RCC 7860 (cell line): ENCODE measurements at regions not wholly inside any gene's neighbourhood (a gene's known extent, or its start where the extent isn't known, plus 50 kb on each side); places are given as distances from the start of the nearest gene placed in this dataset.

Source experiments
- DNase-seq: peaks from one replicate; pipeline ENCODE4 v3.0.0-alpha.2; 2015; ENCODE audit warnings: low spot score
- FAIRE-seq: peaks from 2 replicates; lab custom pipeline; 2012; peaks lifted over from hg19 to GRCh38; lab: Jason Lieb, UNC

DNA sequence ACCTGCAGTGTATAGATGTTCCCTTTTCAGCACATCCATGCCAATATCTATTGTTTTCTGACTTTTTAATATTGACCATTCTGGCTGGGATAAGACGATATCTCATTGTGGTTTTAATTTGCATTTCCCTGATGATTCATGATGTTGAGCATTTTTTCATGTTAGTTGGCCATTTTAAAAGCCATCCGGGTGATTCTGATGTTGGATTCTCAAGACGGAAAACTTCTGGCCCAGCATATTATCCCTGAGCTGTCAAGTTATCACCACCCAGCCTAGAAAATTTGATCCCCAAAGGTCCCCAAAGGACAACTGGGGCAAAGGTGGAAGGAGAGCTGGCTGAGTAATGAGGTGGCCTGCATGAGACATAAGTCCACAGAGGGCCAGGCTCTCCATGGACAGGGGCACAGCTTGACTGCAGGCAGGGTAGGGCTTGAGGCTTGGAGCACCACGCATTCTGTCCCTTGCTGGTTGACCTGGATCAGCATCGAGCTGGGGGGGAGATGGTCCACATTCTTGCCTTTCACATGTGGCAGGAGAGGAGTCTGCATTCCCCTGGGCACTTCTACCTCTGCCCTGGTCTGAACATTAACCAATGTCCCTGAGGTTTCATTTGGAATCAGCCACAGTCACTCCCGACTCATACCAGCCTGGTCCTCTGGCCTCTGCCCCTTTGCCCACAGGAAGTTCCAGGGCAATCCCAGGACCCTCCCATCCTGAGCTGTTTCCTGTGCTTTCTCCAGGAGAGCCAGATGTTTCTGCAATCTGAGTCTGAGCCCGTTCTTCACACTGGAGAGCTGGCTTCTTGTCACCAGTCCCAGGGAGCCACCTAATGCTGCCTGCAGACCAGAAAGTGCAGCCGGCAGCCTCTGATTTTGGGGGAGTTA is 69.2 kb downstream of the ISG20 start:
- FAIRE-seq (no peak), DNase-seq (peak; percentile 41)

DNA sequence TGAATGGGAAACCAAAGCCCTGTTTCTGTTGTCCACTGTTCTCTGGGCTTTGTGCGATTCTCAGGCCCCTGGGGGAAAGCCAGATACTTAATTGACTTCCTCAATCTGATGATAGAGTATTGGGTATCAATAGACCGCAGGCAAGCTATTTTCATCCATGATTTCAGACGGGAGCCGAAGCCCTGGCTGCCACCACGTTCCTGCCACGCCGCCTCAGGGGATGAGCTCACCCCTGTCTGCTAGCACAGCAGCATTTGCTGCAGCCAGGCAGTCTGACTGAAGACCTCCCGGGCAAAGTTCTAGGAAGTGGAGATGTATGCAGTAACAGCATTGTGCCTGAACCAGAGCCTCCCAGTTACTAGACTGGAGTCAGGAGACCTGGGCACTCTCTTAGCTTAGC is 69.8 kb downstream of the ISG20 start:
- FAIRE-seq (no peak), DNase-seq (peak; percentile 15)

DNA sequence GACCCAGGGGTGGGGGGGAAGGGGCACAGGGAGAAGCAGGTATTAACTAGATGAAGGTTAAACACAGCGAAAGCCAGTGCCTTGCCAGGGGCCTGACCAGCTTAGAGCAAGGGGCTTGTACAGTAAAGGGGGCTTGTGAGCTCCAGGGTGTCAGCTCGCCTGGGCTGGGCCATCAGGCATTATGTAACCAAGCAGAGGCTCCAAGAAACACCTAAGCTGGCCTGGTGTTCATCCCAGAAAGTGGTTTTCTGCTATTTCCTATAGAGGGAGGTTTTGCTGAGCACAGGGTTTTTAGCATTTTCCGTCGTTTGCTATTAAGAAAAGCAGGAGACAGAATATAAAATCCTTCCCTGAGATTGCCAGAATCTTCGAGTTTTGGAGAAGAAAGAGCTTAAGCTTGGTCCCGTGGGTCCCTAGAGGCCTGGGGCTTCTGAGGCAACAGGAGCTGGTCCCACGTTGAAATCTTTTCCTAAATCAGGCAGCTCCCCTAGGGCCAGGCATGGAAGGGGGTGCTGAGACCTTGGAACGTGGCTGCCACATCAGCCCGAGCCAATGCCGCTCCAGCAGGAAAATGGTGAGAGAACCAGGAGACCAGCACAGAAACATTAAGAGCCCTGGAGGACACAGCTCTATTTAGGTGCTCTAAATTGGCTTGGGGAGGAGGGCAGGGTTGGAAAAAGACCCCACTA is 71.4 kb downstream of the ISG20 start:
- no peak for FAIRE-seq
- no peak for DNase-seq

DNA sequence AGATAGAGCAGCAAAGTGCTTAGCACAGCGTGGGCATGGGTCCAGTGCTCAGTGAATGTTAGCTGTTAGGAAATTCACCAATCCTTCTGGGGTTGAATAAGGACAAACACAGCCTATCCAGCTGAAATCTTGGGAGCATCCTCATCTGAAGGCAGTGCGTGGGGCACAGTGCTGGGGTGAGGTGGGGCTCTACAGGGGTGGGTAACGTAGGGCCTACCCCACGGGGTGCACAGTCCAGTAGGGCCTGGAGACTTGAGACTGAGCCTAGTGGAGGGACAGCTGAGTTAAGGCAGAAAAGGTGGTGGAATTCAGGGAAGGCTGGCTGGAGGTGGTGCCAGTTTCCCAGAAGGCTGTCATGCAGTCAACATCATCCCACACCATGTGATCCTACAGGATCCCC is 73.0 kb downstream of the ISG20 start:
- DNase-seq = no peak
- no peak for FAIRE-seq

DNA sequence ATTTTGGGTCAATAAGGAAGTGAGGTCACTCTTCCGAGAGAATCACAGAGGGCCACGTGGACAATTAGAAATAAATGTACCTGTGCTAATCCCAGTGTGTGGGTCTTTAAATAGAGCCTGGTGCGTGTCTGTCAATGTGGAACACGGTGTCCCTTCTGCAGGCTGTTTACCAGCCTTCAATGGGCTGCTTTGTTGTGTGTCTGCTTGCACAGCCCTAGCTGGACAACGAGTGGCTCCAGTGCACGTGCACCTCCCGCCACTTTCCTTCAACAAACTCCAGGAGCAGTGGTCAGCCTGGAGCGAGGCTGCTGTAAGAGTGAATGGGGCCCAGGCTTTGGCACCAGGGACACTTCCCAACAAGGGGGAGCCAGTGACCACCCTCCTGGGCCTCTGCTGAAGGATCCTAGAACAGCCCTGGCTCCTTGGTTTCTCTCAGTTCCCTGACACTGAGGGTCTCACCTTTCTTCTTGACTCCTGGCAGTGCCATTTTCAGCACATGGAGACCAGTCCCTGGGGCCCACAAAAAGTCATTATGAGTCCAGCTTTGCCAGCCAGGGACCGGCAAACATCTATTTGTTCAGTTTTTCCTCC is 76.1 kb downstream of the ISG20 start:
- no peak for FAIRE-seq

DNA sequence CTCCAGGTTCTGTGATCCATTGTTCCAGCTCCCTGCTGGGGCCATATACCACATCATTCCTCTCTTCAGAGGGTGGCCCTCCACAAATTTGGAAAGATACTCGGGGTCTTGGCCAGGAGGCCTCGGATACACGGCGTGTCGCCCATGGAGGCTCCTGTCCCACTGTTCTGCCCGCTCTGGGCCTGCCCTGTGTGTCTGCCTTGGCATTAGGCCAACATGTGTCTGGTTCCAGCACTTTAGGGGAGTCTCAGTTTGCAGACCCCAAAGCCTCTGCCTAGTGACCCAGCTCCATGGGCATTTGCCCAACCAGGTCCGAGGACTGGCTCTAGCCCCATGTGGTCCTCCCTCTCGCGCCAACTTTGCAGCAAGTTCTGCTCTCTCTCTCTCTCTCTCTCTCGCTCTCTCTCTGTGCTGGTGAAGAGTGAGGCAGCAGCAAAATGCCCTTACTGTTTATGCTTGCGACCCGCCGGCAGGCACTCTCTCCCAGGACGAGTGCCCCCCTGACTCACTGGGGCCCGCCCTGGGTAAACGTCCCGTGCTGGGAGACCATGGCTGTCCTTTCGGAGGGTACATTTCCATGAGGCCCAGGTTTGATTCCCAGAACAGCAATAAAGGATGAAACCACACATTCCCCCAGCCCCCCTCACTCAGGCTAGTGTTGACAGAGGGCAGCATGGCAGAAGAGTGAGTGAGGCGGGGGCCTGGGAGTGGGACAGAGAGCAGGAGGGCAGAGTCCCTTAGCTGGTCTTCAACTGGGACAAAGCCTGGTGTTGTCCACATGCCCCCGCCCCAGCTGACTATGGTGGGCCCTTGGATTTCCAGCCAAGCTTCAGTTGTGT is 77.9 kb downstream of the ISG20 start:
- FAIRE-seq = no peak

More for the DNA sequence above, 76.1 kb downstream of the ISG20 start:
- DNase-seq = no peak

DNA sequence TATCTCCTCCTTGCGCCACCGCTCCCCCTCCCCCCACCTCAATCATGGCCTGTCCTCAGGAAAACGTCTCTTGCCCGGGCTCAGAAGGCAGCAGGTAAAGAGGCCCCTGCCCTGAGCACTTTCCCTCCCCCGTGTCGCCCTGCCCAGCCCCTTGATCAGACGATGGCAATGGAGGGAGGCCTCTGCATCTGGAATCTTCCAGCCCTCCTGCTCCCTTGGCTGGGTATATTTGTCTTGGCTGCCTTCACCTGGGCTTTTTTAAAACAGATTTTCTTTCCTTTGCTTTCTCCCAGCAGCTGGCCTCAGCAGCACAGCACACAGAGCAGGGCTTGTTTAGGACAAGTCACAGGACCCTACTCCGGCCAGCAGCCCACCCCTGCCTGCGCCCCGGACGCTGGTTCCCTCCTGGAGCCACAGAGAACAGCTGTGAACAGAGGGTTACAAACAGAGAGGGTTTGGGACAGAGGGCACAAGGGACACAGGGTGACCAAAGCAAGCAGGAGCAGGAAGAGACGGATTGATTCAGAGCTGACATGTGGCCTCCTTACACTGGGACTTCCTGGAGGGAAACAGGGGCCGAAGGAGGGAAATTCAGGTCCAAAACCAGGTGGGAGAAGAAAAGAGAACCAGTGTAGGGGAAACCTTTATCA is 78.7 kb downstream of the ISG20 start:
- FAIRE-seq (no peak), DNase-seq (no peak)

More for the DNA sequence above, 77.9 kb downstream of the ISG20 start:
- DNase-seq = no peak

DNA sequence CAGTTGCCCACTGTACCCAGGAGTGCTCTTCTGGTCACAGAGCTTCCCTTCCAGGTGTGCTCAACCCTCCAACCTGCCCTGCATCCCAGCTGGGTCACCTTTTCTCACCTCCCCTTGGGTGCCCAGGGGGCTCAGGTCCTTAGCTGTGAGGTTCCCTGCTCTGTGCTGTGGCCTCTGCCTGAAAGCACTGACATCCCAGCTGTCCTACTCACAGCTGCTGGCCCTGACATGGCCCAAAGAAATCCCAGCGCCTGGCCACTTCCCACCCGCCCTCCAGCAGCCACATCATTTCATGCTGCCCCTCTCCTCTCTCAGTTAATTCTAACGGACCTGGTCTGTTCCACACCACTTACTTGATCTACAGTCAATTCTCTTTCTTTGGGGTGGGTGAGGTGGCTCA is 79.9 kb downstream of the ISG20 start:
- DNase-seq = no peak
- FAIRE-seq = no peak

DNA sequence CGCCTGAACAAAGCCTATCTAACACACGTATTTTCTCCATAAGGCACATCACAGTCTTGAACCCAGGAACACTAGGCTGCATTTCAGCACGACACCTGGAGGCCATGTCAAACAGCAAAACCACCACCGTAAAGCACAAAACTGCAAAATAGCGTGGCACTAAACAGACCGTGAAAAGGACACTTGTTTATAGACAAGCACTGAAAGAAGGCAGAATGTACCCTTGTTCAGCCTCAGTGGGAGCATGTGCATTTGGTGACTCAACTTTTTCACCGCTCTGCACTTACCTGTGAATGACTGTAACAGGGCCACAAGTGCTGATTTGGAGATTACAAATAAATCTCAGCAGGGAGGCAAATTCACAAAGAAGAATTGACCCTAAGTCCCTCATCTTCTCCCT is 80.8 kb downstream of the ISG20 start:
- DNase-seq = no peak
- no peak for FAIRE-seq

DNA sequence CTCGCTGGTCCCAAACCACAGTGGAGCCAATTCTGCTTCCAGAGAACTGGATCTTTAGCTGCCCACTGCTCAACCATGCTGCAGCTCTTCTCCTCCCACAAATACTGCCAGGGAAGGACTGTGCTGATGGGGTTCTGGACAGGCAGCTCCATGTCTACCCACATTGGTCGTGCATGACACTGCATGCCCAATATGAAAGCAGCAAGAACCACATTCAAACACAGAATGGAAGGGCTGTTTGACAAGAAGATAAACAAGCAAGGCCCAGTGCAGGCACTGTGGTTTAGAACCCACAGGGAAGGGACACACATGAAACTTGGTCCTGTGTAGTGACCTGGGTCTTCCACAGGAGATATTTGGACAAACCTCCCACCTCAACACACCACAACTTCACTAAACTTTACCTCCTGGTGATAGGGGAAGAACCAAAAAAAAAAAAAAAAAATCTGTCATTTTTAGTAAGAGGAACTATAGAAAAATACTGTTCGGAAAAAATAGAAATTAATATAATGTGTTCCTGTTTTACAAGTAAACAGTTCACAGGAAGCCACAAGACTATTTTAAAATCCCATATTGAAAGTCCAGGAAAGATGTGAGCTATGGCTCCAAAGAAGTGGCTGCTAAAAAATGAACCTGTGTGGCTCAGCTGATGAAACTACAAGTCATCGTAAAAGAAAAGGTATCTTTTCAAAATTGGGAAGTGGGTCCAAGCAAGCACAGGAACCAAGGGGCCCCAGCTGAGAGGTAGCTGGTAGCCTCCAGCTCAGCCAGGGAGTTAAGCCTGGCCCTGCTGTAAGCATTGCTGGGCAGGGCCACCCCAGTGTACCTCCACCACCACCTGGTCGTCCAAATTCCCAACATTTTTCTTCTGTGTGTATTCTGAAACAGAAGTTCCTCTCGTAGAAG is 77.7 kb upstream of the ACAN start:
- DNase-seq (no peak), FAIRE-seq (no peak)

DNA sequence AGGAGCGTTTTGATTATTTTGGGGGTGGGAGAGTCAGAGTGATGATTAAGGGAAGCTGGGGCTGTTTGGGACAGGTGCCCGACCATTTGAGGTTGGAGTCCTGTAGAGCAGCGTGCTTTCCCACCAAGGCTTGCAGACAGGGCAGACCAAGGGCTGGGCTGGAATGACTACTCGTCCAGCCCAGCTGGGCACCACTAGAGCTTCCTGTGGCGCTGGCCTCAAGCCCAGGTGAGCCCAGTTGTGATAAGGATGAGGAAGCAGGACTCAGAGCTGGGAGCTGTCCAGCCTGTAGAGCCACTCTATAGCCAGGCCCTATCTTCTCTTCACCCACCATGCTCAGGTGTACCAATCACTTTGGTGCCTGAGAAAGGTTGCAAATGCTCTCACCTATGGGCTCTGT is 75.8 kb upstream of the ACAN start:
- FAIRE-seq = no peak

DNA sequence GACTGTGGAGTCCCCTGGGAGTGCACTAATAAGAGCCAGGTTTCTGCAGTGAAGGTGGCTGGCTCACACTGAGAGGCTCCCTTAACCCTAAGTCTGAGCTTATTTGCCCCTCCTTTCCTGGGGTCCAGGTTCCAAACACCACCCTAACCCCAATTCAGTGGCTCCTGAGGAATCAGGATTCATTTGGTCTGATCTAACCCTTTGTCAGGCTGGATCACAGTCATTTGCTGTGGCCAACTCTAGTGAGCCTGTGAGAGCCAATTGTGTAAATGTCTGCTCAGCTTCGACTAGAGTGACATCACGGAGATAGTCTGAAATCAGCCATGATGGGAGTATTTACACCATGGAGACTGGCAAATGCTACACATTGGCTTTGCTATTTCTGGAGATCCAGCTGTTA is 73.7 kb upstream of the ACAN start:
- FAIRE-seq (no peak), DNase-seq (no peak)

More for the DNA sequence above, 75.8 kb upstream of the ACAN start:
- no peak for DNase-seq

DNA sequence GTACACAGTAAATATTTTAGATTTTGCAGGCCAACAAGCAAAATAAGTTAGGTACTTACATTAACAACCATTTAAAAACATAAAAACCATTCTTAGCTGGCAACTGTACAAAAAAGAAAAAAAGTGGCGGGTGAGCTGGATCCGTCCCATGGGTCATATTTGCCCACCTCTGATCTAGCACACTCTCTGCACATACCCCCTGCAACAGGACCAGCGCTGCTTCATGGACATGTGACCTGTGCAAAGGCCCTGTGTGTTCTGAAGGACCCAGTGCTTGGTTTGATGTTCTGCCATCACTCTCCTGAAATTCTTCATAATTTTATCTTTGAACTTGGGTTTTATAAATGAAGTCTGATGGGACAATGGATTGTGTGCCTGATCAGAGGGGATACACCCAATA is 72.5 kb upstream of the ACAN start:
- no peak for DNase-seq
- FAIRE-seq = no peak

DNA sequence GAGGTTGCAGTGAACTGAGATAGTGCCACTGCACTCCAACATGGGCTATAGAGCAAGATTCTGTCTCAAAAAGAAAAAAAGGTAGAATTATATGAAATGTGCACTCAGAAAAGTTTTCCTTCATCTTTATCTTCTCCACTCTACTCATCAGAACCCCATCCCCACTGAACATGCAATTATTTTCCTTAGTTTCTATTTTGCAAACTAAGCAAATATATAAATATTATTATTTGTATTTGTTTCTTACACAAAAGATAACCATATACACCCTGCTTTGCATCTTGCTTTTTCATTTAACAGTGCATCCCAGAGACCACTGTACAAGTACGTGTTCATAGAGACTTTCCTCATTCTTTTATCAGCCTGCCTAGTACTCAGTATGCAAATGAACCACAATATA is 68.0 kb upstream of the ACAN start:
- no peak for FAIRE-seq

DNA sequence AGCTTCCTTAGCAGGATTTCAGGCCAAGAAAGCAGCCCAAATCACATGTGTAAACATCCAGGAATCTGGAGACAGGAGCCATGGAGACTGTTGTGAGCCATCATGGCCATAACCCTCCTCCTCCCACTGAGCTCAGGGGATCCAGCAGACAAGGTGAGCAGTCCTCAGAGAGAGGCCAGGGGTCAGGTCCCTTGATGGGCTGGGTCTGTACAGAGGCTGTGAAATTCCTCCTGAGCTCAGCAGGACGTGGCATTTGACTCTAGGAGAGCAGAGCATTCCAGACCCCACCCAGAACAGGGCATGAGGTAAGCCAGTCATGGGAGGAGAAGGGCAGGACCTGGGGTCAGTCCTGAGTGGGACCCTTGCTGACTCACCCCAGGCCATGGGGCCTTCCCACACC is 67.0 kb upstream of the ACAN start:
- no peak for FAIRE-seq
- DNase-seq = no peak

More for the DNA sequence above, 68.0 kb upstream of the ACAN start:
- no peak for DNase-seq

DNA sequence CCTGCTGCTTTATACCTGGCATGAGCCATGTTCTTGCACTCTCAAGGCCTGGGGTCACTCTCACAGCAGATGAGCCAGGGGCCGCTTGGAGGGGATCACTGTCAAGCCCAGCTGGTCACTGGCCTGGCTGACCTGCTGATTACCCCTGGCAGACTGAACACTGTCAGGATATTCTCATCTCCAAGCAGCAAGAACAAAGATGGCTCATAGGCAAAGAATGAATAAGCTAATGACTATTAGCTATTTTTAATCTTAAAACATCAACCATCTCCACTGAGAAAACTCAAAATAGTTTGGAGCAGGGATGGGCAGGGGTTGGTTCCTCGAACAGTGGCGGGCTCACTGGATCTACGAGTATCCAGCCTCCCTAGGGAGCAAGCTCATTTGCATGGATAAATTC is 64.4 kb upstream of the ACAN start:
- FAIRE-seq = no peak
- no peak for DNase-seq

DNA sequence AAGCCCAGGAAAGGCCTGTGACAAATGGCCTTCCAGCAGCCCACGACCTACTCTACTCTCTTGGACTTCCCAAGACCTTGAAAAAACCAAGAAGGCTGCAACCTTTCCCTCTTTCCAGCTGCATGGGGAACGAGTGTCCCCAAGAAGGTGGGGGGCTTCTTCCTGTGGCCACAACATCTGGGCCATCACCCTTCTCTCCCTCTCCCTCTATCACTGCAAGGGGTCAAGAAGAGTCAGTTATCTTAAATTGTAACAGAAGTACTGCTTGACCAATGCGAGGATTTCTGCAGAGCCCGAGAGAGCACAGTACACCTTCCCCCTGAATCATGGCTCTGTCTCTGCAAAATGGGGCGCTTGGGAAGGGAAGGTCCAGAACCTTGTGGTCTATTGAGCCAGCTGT is 63.7 kb upstream of the ACAN start:
- no peak for DNase-seq
- FAIRE-seq = no peak

DNA sequence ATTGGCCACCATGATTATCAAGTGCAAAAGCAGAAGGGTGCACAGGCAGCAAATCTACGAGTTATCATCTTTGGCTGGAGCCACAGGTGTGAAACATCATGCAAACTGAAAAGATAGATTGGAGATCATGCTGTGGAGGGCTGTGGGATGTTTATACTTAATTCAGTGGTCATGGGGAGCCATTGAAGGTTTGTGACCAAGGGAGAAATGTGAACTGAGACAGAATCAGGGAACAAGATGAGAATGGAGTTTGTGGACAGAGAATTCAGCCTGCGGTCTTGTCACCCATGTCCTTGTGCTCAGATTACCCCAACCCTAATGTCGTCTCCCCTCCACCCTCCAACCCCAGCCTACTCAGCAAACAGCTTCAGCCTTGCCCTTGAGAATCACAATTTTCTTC is 62.9 kb upstream of the ACAN start:
- FAIRE-seq (no peak), DNase-seq (no peak)

DNA sequence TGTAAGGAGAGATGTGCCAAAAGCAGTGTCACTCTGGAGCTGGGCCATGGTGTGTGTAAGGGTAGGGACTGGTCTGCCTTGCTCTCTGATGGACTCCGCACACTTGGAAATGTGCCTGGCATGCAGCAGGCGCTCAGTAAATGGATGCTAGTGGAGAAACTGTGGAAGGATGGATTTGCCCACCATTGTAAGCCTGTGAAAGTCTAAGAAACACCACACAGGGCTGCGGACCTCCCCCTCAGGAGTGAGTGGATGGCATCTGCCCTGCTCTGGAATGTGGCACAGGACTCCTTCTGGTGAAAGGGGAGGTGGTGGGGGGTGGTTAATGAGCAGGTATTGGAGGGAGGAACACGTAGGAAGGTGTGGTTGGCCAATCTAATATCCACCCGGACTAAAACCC is 62.2 kb upstream of the ACAN start:
- FAIRE-seq = no peak
- no peak for DNase-seq

DNA sequence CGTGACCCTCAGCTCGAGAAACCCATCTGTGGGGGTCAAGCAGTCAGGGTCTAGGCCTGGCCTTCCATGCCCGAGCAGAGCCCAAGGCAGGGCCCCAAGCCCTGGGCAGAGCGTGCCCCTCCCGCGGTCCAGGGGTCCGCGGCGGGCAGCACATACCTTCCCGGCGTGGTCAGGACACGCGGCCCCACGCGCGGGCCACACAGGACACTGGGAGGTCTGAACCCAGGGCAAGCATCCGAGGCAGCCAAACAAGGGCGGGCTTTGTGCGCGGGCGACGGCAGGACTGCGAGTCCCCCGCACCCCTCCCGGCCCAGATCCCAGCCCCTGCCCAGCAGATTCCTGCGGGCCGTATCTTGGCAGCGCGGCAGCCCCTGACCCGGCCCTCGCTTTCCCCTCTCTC is 61.6 kb upstream of the ACAN start:
- FAIRE-seq (no peak), DNase-seq (no peak)
